ENCODE measurements at regions not wholly inside any gene's neighbourhood (a gene's known extent, or its start where the extent isn't known, plus 50 kb on each side); places are given as distances from the start of the nearest gene placed in this dataset.

- intact Hi-C loops (cut with DNase I): no loop called here
- no peaks in the 10 kb centered on the region for H3K36me3 ChIP-seq (ENCODE audit: insufficient read depth in 1 of 2, low read depth in 1 of 2)
- H3K27ac ChIP-seq: no peak overlapping the region
- ATAC-seq (no peak), DNase-seq (no peak)
- 84 to 91% (median 86%) methylated on average over 2 of the region's 2 CpGs for WGBS, 3 donors
- no peak overlapping the region for H3K4me3 ChIP-seq
- no peaks in the 10 kb centered on the region for H3K4me1 ChIP-seq
- H3K9me3 ChIP-seq: no peaks in the 10 kb centered on the region
- H3K27me3 ChIP-seq (ENCODE audit: insufficient read depth in 3 of 3, low read length in 2 of 3): no peaks in the 10 kb centered on the region
- no peak for TF ChIP-seq CTCF (IDR thresholded peaks at IDR 0.05)
Observed at GRCh38 chr7:42460148-42460547, 223.1 kb upstream of the GLI3 start.

- H3K36me3 ChIP-seq (ENCODE audit: insufficient read depth in 1 of 2, low read depth in 1 of 2): no peaks in the 10 kb centered on the region
- no peaks in the 10 kb centered on the region for H3K27me3 ChIP-seq (ENCODE audit: insufficient read depth in 3 of 3, low read length in 2 of 3)
- DNase-seq (no peak), ATAC-seq (no peak)
- H3K27ac ChIP-seq: no peak overlapping the region
- H3K9me3 ChIP-seq: no peaks in the 10 kb centered on the region
- intact Hi-C loops (cut with DNase I): no loop called here
- no peak overlapping the region for H3K4me3 ChIP-seq
- TF ChIP-seq CTCF (IDR thresholded peaks at IDR 0.05): no peak
- WGBS, 3 donors: 81 to 87% (median 86%) methylated on average over 3 of the region's 3 CpGs
- no peaks in the 10 kb centered on the region for H3K4me1 ChIP-seq
Observed at GRCh38 chr7:42457663-42458062, 220.7 kb upstream of the GLI3 start.

GRCh38 chr7:42456756-42457276 lies 219.8 kb upstream of the GLI3 start:
- no peak overlapping the region for H3K27ac ChIP-seq
- no peaks in the 10 kb centered on the region for H3K9me3 ChIP-seq
- WGBS, 3 donors: 58 to 61% (median 60%) methylated on average over 4 of the region's 4 CpGs
- no peaks in the 10 kb centered on the region for H3K27me3 ChIP-seq (ENCODE audit: insufficient read depth in 3 of 3, low read length in 2 of 3)
- H3K36me3 ChIP-seq (ENCODE audit: insufficient read depth in 1 of 2, low read depth in 1 of 2): no peaks in the 10 kb centered on the region
- H3K4me1 ChIP-seq: no peaks in the 10 kb centered on the region
- ATAC-seq: peak in 1 of 4 donors; percentile 49
- intact Hi-C loops (cut with DNase I): no loop called here
- H3K4me3 ChIP-seq: no peak overlapping the region
- no peak for TF ChIP-seq CTCF (IDR thresholded peaks at IDR 0.05)
- DNase-seq: no peak

- Histone ChIP-seq H3K9me3 (no peaks in the 10 kb centered on the region), H3K27me3 (ENCODE audit: insufficient read depth in 3 of 3, low read length in 2 of 3) (no peaks in the 10 kb centered on the region), H3K27ac (no peak overlapping the region), H3K4me3 (no peak overlapping the region), H3K36me3 (ENCODE audit: insufficient read depth in 1 of 2, low read depth in 1 of 2) (no peaks in the 10 kb centered on the region), H3K4me1 (no peaks in the 10 kb centered on the region)
- no peak for TF ChIP-seq CTCF (IDR thresholded peaks at IDR 0.05)
- intact Hi-C loops (cut with DNase I): no loop called here
- WGBS, 3 donors: 59 to 77% (median 70%) methylated on average over 6 of the region's 6 CpGs
- ATAC-seq (peak in 1 of 4 donors; percentile 61), DNase-seq (no peak)
Observed at GRCh38 chr7:42456267-42456666, 219.3 kb upstream of the GLI3 start.

- intact Hi-C loops (cut with DNase I): no loop called here
- ATAC-seq (no peak), DNase-seq (no peak)
- Histone ChIP-seq H3K9me3 (no peaks in the 10 kb centered on the region), H3K4me3 (no peak overlapping the region), H3K27me3 (ENCODE audit: insufficient read depth in 3 of 3, low read length in 2 of 3) (no peaks in the 10 kb centered on the region), H3K27ac (no peak overlapping the region), H3K36me3 (ENCODE audit: insufficient read depth in 1 of 2, low read depth in 1 of 2) (no peaks in the 10 kb centered on the region), H3K4me1 (no peaks in the 10 kb centered on the region)
- 51 to 56% (median 54%) methylated on average over 9 of the region's 9 CpGs for WGBS, 3 donors
- no peak for TF ChIP-seq CTCF (IDR thresholded peaks at IDR 0.05)
Observed at GRCh38 chr7:42453931-42454361, 216.9 kb upstream of the GLI3 start.
